MCF 10A (cell line): ENCODE measurements at regions not wholly inside any gene's neighbourhood (a gene's known extent, or its start where the extent isn't known, plus 50 kb on each side); places are given as distances from the start of the nearest gene placed in this dataset.

ENCODE experiments used
- BruUV-seq: library from RNA; stranded (reverse); fragments of 400-500 nt; replicated peaks from 2 replicates; lab custom pipeline; 2021; lab: Mats Ljungman, UMichigan
- CTCF ChIA-PET: fragments of 300-600 bp; sonication (Branson Sonifier 250); formaldehyde crosslinking; extraction: SDS; loops from one replicate; lab custom pipeline; 2021; ENCODE audit warnings: antibody characterized with exemption, inconsistent platforms; lab: Yijun Ruan, JAX
- POLR2A ChIA-PET: fragments of 300-600, 350-650 bp; sonication (Branson Sonifier 250); formaldehyde crosslinking; extraction: SDS; loops from one replicate; lab custom pipeline; 2020; ENCODE audit warnings: antibody characterized with exemption, inconsistent platforms; lab: Yijun Ruan, JAX
- DNase-seq: peaks from one replicate; pipeline ENCODE4 v3.0.0-alpha.2; 2018; ENCODE audit not compliant: unreplicated experiment
- H3K27ac Mint-ChIP-seq: one replicate; pipeline ENCODE4 v1.8.0; 2022; ENCODE audit warnings: mild to moderate bottlenecking, low read depth, mixed read lengths; ENCODE audit not compliant: unreplicated experiment
- H3K27me3 Mint-ChIP-seq: one replicate; pipeline ENCODE4 v1.8.0; 2022; ENCODE audit warnings: mixed read lengths; ENCODE audit not compliant: insufficient read depth, unreplicated experiment
- H3K36me3 Mint-ChIP-seq: one replicate; pipeline ENCODE4 v1.8.0; 2022; ENCODE audit warnings: mild to moderate bottlenecking, moderate library complexity, mixed read lengths; ENCODE audit not compliant: insufficient read depth, unreplicated experiment
- H3K4me1 Mint-ChIP-seq: one replicate; pipeline ENCODE4 v1.8.0; 2022; ENCODE audit warnings: mixed read lengths; ENCODE audit not compliant: insufficient read depth, unreplicated experiment
- H3K4me3 Mint-ChIP-seq: one replicate; pipeline ENCODE4 v1.8.0; 2022; ENCODE audit warnings: mild to moderate bottlenecking, moderate library complexity, mixed read lengths; ENCODE audit not compliant: unreplicated experiment
- H3K9me3 Mint-ChIP-seq: one replicate; pipeline ENCODE4 v1.8.0; 2022; ENCODE audit warnings: mixed read lengths; ENCODE audit not compliant: unreplicated experiment
- intact Hi-C: fragments of 100-400 bp; cut with micrococcal nuclease; formaldehyde crosslinking; loops from 2 replicates; pipeline ENCODE4 v1.14.1; 2022
- TF ChIP-seq, protein P1 (sequence below): fragments of 200-600 bp; IDR thresholded peaks from one replicate; pipeline ENCODE4 v1.8.0; 2022; ENCODE audit warnings: antibody characterized with exemption, mild to moderate bottlenecking; ENCODE audit not compliant: unreplicated experiment

DNA sequence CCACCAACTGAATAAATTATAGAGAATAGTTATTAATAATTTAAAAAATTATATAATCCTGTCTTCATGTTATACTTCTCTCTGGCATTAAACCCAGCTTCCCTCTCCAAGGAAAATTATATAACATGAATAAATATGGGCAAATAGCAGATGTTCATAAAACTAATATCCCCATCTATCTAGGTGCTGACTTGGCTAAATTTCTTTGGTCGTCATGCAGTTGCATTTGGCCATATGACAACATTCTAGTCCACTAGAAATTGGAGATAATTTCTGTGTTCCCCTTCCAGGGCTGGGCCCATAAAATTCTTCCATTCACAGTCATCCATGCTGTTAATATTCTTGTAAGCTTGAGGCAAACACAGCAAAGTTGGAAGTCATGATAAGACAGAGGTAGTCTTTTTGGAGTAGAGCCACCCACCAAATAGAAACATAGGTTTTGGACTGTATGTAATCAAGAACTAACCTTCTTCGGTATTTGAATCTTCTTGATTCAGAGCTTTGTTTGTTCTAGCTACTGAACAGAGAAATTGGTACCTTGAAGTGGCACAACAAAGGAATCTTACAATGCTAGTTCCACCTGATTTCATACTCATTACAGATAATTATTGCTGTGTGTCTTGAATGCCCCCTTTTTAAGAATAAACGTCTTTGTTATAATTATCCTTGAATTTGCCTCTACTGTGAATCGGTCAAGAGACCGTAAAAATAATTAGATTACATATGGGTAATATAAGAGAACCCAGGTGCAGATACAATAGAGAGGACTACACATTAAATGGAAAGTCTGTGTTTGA, 678.5 kb upstream of the PCDH20 start:
- H3K4me1 Mint-ChIP-seq = no peaks in the 10 kb centered on the region
- H3K9me3 Mint-ChIP-seq = no peaks in the 10 kb centered on the region
- no peaks in the 10 kb centered on the region for H3K27me3 Mint-ChIP-seq
- DNase-seq = no peak
- no peaks in the 10 kb centered on the region for H3K36me3 Mint-ChIP-seq
- intact Hi-C loops = no loop called here
- TF ChIP-seq, protein P1, sequence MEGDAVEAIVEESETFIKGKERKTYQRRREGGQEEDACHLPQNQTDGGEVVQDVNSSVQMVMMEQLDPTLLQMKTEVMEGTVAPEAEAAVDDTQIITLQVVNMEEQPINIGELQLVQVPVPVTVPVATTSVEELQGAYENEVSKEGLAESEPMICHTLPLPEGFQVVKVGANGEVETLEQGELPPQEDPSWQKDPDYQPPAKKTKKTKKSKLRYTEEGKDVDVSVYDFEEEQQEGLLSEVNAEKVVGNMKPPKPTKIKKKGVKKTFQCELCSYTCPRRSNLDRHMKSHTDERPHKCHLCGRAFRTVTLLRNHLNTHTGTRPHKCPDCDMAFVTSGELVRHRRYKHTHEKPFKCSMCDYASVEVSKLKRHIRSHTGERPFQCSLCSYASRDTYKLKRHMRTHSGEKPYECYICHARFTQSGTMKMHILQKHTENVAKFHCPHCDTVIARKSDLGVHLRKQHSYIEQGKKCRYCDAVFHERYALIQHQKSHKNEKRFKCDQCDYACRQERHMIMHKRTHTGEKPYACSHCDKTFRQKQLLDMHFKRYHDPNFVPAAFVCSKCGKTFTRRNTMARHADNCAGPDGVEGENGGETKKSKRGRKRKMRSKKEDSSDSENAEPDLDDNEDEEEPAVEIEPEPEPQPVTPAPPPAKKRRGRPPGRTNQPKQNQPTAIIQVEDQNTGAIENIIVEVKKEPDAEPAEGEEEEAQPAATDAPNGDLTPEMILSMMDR = no peak
- BruUV-seq = no TSS peak
- ChIA-PET POLR2A (no interaction called here), CTCF (no interaction called here)
- no peak overlapping the region for H3K27ac Mint-ChIP-seq
- no peak overlapping the region for H3K4me3 Mint-ChIP-seq

GRCh38 chr13:62092949-62093348, 677.3 kb upstream of the PCDH20 start:
- BruUV-seq = no TSS peak
- Mint-ChIP-seq H3K4me1 (no peaks in the 10 kb centered on the region), H3K9me3 (no peaks in the 10 kb centered on the region), H3K4me3 (no peak overlapping the region), H3K27ac (no peak overlapping the region), H3K36me3 (no peaks in the 10 kb centered on the region), H3K27me3 (no peaks in the 10 kb centered on the region)
- POLR2A ChIA-PET = no interaction called here
- no peak for DNase-seq
- CTCF ChIA-PET = no interaction called here
- TF ChIP-seq, protein P1 = no peak
- intact Hi-C loops = no loop called here

GRCh38 chr13:62092536-62092935, 676.9 kb upstream of the PCDH20 start:
- BruUV-seq = no TSS peak
- ChIA-PET CTCF (no interaction called here), POLR2A (no interaction called here)

DNA sequence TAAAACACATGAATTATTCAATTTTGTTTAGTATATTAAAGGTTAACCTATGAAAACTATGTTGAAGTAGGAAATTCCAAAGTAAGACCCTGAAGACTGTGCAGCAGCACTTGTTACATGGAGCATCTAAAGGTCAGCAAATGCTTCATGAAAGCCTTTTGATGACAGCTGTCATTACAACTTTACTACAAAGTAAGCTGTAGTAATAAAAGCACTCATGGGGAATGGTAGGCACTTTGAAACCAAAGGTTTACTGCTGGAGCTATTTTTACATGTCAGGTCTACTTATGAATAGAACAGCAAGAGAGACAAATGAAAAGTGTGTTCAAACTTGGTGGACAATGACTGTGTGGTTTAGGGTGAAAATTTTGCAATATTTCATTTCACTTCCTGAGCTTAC, 672.5 kb upstream of the PCDH20 start:
- intact Hi-C loops = no loop called here

More at GRCh38 chr13:62092536-62092935, 676.9 kb upstream of the PCDH20 start:
- Mint-ChIP-seq H3K4me3 (no peak overlapping the region), H3K27me3 (no peaks in the 10 kb centered on the region), H3K36me3 (no peaks in the 10 kb centered on the region), H3K4me1 (no peaks in the 10 kb centered on the region), H3K27ac (no peak overlapping the region), H3K9me3 (no peaks in the 10 kb centered on the region)
- DNase-seq = no peak
- TF ChIP-seq, protein P1 = no peak
- intact Hi-C loops = no loop called here

More for the DNA sequence above, 672.5 kb upstream of the PCDH20 start:
- no peak overlapping the region for H3K27ac Mint-ChIP-seq
- H3K9me3 Mint-ChIP-seq = no peaks in the 10 kb centered on the region
- H3K4me1 Mint-ChIP-seq = no peaks in the 10 kb centered on the region
- no peak overlapping the region for H3K4me3 Mint-ChIP-seq
- TF ChIP-seq, protein P1 = no peak
- DNase-seq = no peak
- H3K27me3 Mint-ChIP-seq = no peaks in the 10 kb centered on the region
- H3K36me3 Mint-ChIP-seq = no peaks in the 10 kb centered on the region
- BruUV-seq = no TSS peak
- ChIA-PET CTCF (interaction anchor here (0.6 kb wide), 1 partner anchor 1461 kb away, joined by 3 read pairs; no protein-coding TSS in a partner anchor), POLR2A (no interaction called here)
